DOHH2 (cell line): ENCODE measurements at regions not wholly inside any gene's neighbourhood (a gene's known extent, or its start where the extent isn't known, plus 50 kb on each side); places are given as distances from the start of the nearest gene placed in this dataset.

ENCODE experiments used
- EZH2phosphoT487 ChIP-seq: fragments of 200-600 bp; sonication (generic); IDR thresholded peaks from 2 replicates; pipeline ENCODE4 v1.6.1; 2017; ENCODE audit warnings: borderline replicate concordance, mild to moderate bottlenecking, antibody characterized with exemption, low read length, moderate library complexity, mixed read lengths
- TF ChIP-seq, protein P1 (sequence below): fragments of 200-600 bp; sonication (generic); IDR thresholded peaks from one replicate; pipeline ENCODE4 v1.5.1; 2014; ENCODE audit warnings: antibody characterized with exemption, mild to moderate bottlenecking, low read depth, low read length; ENCODE audit not compliant: poor library complexity, severe bottlenecking

DNA sequence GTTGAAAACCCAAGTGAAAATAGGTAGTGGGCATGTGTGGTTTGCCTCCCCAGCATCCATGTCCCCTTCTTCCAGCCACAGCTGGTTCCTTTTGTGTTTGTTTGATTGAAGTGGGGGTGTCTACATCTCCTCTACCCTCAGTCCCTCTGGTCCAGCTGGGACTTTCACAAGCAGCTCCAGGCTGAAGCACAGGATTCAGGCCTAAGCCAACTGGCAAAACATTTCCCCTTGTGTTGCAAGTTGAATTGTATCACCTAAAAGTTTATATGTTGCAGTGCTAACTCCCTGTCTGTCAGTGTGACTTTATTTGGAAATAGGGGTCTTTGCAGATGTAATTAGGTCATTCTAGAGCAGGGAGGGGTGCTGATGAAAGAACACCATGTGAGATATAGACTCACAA, 205.9 kb upstream of the ASIC2 start:
- TF ChIP-seq EZH2phosphoT487, result no peak
- TF ChIP-seq, protein P1, sequence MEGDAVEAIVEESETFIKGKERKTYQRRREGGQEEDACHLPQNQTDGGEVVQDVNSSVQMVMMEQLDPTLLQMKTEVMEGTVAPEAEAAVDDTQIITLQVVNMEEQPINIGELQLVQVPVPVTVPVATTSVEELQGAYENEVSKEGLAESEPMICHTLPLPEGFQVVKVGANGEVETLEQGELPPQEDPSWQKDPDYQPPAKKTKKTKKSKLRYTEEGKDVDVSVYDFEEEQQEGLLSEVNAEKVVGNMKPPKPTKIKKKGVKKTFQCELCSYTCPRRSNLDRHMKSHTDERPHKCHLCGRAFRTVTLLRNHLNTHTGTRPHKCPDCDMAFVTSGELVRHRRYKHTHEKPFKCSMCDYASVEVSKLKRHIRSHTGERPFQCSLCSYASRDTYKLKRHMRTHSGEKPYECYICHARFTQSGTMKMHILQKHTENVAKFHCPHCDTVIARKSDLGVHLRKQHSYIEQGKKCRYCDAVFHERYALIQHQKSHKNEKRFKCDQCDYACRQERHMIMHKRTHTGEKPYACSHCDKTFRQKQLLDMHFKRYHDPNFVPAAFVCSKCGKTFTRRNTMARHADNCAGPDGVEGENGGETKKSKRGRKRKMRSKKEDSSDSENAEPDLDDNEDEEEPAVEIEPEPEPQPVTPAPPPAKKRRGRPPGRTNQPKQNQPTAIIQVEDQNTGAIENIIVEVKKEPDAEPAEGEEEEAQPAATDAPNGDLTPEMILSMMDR, result no peak
